ENCODE measurements at regions not wholly inside any gene's neighbourhood (a gene's known extent, or its start where the extent isn't known, plus 50 kb on each side); places are given as distances from the start of the nearest gene placed in this dataset.

DNA sequence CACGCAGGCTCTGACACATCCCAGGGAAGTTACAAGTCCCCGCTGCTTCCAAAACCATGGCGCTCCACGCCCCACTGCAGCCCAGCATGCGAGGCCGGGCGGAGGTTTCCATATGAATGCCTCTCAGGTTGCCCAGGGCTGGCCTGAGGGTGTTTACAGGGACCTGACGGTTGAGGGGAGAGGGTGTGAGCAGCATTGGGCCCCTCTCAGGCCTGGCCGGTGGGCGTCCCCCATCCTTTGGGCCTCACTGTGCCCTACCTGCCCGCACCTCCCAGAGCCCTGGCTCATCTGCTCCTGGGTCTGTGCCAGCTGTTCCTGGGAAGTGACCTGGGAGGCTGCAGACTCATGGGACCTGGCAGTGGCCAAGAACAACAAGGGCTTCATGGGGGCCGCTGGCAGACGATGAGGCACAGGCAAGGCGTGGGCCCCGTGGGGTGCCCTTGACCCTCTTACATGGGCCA is 173.5 kb downstream of the C16orf95 start:
- Histone ChIP-seq H3K27me3 (replicated peaks; ENCODE audit: insufficient read depth, low read depth, low read length, poor library complexity) (no peaks in the 10 kb centered on the region), H3K36me3 (ENCODE audit: insufficient read depth, low read length, poor library complexity, severe bottlenecking) (no peaks in the 10 kb centered on the region), H3K4me1 (ENCODE audit: insufficient read depth, low read length, poor library complexity, severe bottlenecking) (no peaks in the 10 kb centered on the region), H3K4me3 (ENCODE audit: low read depth, low read length, poor library complexity, severe bottlenecking) (no peak overlapping the region), H3K27ac (ENCODE audit: low read depth, low read length, poor library complexity, severe bottlenecking) (no peak overlapping the region), H3K9me3 (ENCODE audit: low read depth, low read length, poor library complexity, severe bottlenecking) (no peaks in the 10 kb centered on the region)
- TF ChIP-seq CTCF (conservative IDR thresholded peaks at IDR 0.05; ENCODE audit: low read depth, low read length): no peak
- TF ChIP-seq EZH2 (IDR thresholded peaks at IDR 0.05; ENCODE audit: borderline replicate concordance, low read depth, low read length, poor library complexity, severe bottlenecking): no peak
- ChIA-PET CTCF (no interaction called here), POLR2A (ENCODE audit: low non-redundant PET) (no interaction called here)
- intact Hi-C loops (cut with micrococcal nuclease; ENCODE audit: unreplicated experiment): no loop called here
- DNase-seq (ENCODE audit: low spot score): no peak
- BruUV-seq (replicated peaks): no TSS peak

- Histone ChIP-seq H3K4me3 (ENCODE audit: low read depth, low read length, poor library complexity, severe bottlenecking) (no peak overlapping the region), H3K36me3 (ENCODE audit: insufficient read depth, low read length, poor library complexity, severe bottlenecking) (no peaks in the 10 kb centered on the region), H3K27ac (ENCODE audit: low read depth, low read length, poor library complexity, severe bottlenecking) (no peak overlapping the region), H3K4me1 (ENCODE audit: insufficient read depth, low read length, poor library complexity, severe bottlenecking) (no peaks in the 10 kb centered on the region), H3K27me3 (replicated peaks; ENCODE audit: insufficient read depth, low read depth, low read length, poor library complexity) (no peaks in the 10 kb centered on the region), H3K9me3 (ENCODE audit: low read depth, low read length, poor library complexity, severe bottlenecking) (no peaks in the 10 kb centered on the region)
- BruUV-seq (replicated peaks): no TSS peak
- ChIA-PET POLR2A (ENCODE audit: low non-redundant PET) (no interaction called here), CTCF (no interaction called here)
- intact Hi-C loops (cut with micrococcal nuclease; ENCODE audit: unreplicated experiment): no loop called here
- TF ChIP-seq EZH2 (IDR thresholded peaks at IDR 0.05; ENCODE audit: borderline replicate concordance, low read depth, low read length, poor library complexity, severe bottlenecking) (no peak), CTCF (conservative IDR thresholded peaks at IDR 0.05; ENCODE audit: low read depth, low read length) (no peak)
- no peak for DNase-seq (ENCODE audit: low spot score)
These were observed 173.0 kb downstream of the C16orf95 start for GRCh38 chr16:87144232-87144631.

GRCh38 chr16:87145181-87146176 is 171.7 kb downstream of the C16orf95 start:
- no peaks in the 10 kb centered on the region for H3K4me1 ChIP-seq (ENCODE audit: insufficient read depth, low read length, poor library complexity, severe bottlenecking)
- no peak overlapping the region for H3K4me3 ChIP-seq (ENCODE audit: low read depth, low read length, poor library complexity, severe bottlenecking)
- ChIA-PET POLR2A (ENCODE audit: low non-redundant PET) (no interaction called here), CTCF (no interaction called here)
- no peaks in the 10 kb centered on the region for H3K9me3 ChIP-seq (ENCODE audit: low read depth, low read length, poor library complexity, severe bottlenecking)
- no peaks in the 10 kb centered on the region for H3K27me3 ChIP-seq (replicated peaks; ENCODE audit: insufficient read depth, low read depth, low read length, poor library complexity)
- BruUV-seq (replicated peaks): no TSS peak
- TF ChIP-seq CTCF (conservative IDR thresholded peaks at IDR 0.05; ENCODE audit: low read depth, low read length) (no peak), EZH2 (IDR thresholded peaks at IDR 0.05; ENCODE audit: borderline replicate concordance, low read depth, low read length, poor library complexity, severe bottlenecking) (no peak)
- no peaks in the 10 kb centered on the region for H3K36me3 ChIP-seq (ENCODE audit: insufficient read depth, low read length, poor library complexity, severe bottlenecking)
- peak; percentile 25 for DNase-seq (ENCODE audit: low spot score)
- H3K27ac ChIP-seq (ENCODE audit: low read depth, low read length, poor library complexity, severe bottlenecking): no peak overlapping the region
- intact Hi-C loops (cut with micrococcal nuclease; ENCODE audit: unreplicated experiment): no loop called here
